ENCODE measurements at regions not wholly inside any gene's neighbourhood (a gene's known extent, or its start where the extent isn't known, plus 50 kb on each side); places are given as distances from the start of the nearest gene placed in this dataset.

DNA sequence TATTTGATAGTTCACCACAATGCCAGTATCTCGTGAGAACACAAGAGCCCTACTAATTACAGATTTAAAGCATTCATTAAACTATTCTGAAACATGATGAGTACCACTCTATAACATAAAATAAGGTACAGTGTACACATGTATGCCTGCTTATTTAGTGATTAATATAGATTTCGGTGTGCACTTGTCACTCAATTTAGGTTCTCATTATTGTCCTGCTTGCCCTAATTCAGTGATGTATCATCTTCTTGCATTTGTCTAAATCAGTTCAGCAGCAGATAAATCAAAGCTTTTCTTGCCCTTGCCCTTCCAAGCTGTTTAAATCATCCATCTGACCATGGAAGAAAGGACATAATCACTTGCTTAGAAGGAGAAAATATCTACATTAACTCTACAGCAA lies 359.7 kb downstream of the GXYLT1 start:
- TF ChIP-seq POU5F1 (IDR thresholded peaks at IDR 0.05; ENCODE audit: borderline replicate concordance, low read depth, low read length, partially characterized antibody) (no peak), KLF6 (CRISPR knock-in tag; IDR thresholded peaks at IDR 0.05; ENCODE audit: borderline replicate concordance) (no peak), ZC3H4 (CRISPR knock-in tag; IDR thresholded peaks at IDR 0.05; ENCODE audit: borderline replicate concordance) (no peak), ZNF239 (CRISPR knock-in tag; IDR thresholded peaks at IDR 0.05) (no peak), ZNF324 (CRISPR knock-in tag; IDR thresholded peaks at IDR 0.05) (no peak), EZH2 (IDR thresholded peaks at IDR 0.05; ENCODE audit: borderline replicate concordance, low read depth, low read length) (no peak), TEAD4 (IDR thresholded peaks at IDR 0.05; ENCODE audit: low read length) (no peak), TEAD4 (CRISPR knock-in tag; IDR thresholded peaks at IDR 0.05; ENCODE audit: borderline replicate concordance) (no peak)
- TF ChIP-seq, protein P1, sequence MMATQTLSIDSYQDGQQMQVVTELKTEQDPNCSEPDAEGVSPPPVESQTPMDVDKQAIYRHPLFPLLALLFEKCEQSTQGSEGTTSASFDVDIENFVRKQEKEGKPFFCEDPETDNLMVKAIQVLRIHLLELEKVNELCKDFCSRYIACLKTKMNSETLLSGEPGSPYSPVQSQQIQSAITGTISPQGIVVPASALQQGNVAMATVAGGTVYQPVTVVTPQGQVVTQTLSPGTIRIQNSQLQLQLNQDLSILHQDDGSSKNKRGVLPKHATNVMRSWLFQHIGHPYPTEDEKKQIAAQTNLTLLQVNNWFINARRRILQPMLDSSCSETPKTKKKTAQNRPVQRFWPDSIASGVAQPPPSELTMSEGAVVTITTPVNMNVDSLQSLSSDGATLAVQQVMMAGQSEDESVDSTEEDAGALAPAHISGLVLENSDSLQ (IDR thresholded peaks at IDR 0.05), result no peak
- TF ChIP-seq, protein P2, sequence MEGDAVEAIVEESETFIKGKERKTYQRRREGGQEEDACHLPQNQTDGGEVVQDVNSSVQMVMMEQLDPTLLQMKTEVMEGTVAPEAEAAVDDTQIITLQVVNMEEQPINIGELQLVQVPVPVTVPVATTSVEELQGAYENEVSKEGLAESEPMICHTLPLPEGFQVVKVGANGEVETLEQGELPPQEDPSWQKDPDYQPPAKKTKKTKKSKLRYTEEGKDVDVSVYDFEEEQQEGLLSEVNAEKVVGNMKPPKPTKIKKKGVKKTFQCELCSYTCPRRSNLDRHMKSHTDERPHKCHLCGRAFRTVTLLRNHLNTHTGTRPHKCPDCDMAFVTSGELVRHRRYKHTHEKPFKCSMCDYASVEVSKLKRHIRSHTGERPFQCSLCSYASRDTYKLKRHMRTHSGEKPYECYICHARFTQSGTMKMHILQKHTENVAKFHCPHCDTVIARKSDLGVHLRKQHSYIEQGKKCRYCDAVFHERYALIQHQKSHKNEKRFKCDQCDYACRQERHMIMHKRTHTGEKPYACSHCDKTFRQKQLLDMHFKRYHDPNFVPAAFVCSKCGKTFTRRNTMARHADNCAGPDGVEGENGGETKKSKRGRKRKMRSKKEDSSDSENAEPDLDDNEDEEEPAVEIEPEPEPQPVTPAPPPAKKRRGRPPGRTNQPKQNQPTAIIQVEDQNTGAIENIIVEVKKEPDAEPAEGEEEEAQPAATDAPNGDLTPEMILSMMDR (IDR thresholded peaks at IDR 0.05 in 2 of 3, conservative IDR thresholded peaks at IDR 0.05 in 1 of 3; ENCODE audit: insufficient read depth in 2 of 3, low read depth in 1 of 3, low read length in 3 of 3), result no peak
- TF ChIP-seq, protein P3, sequence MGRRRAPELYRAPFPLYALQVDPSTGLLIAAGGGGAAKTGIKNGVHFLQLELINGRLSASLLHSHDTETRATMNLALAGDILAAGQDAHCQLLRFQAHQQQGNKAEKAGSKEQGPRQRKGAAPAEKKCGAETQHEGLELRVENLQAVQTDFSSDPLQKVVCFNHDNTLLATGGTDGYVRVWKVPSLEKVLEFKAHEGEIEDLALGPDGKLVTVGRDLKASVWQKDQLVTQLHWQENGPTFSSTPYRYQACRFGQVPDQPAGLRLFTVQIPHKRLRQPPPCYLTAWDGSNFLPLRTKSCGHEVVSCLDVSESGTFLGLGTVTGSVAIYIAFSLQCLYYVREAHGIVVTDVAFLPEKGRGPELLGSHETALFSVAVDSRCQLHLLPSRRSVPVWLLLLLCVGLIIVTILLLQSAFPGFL (CRISPR knock-in tag; IDR thresholded peaks at IDR 0.05), result no peak

All from K562 (cell line).